NT2/D1 (cell line): ENCODE measurements at regions not wholly inside any gene's neighbourhood (a gene's known extent, or its start where the extent isn't known, plus 50 kb on each side); places are given as distances from the start of the nearest gene placed in this dataset.

Source experiments
- SUZ12 ChIP-seq: IDR thresholded peaks from 2 replicates; pipeline ENCODE4 v1.6.1; 2011; ENCODE audit not compliant: insufficient read length, insufficient read depth; ENCODE audit errors: extremely low read depth
- YY1 ChIP-seq: IDR thresholded peaks from 2 replicates; pipeline ENCODE4 v1.6.1; 2011; ENCODE audit not compliant: insufficient read length, insufficient read depth
- ZNF274 ChIP-seq: IDR thresholded peaks from 2 replicates; pipeline ENCODE4 v1.6.1; 2011; ENCODE audit warnings: mild to moderate bottlenecking, low read depth, low read length

GRCh38 chr15:26295336-26296085, 432.4 kb upstream of the ATP10A start:
- TF ChIP-seq SUZ12: no peak
- no peak for TF ChIP-seq ZNF274
- no peak for TF ChIP-seq YY1
